ENCODE measurements at regions not wholly inside any gene's neighbourhood (a gene's known extent, or its start where the extent isn't known, plus 50 kb on each side); places are given as distances from the start of the nearest gene placed in this dataset.

DNA sequence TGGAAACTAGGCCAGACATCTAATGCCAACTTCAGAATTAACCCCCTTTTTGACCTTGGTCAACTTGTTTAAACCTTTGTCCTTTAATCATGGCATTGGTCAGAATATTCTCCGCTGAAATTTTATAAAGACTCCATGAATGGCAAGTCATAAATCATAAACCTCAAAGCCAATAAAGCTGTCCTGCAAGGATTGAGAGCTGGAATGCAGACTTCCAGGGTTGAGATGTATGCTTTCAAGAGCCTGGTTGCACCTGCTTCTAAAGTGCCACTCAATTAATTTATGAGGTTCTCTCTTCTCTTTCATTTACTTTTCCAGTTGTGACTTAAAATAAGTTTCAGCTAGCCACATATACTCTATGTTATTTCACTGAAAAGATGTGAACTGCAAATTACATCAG is 136.2 kb upstream of the HCCS start:
- TF ChIP-seq, protein P1, sequence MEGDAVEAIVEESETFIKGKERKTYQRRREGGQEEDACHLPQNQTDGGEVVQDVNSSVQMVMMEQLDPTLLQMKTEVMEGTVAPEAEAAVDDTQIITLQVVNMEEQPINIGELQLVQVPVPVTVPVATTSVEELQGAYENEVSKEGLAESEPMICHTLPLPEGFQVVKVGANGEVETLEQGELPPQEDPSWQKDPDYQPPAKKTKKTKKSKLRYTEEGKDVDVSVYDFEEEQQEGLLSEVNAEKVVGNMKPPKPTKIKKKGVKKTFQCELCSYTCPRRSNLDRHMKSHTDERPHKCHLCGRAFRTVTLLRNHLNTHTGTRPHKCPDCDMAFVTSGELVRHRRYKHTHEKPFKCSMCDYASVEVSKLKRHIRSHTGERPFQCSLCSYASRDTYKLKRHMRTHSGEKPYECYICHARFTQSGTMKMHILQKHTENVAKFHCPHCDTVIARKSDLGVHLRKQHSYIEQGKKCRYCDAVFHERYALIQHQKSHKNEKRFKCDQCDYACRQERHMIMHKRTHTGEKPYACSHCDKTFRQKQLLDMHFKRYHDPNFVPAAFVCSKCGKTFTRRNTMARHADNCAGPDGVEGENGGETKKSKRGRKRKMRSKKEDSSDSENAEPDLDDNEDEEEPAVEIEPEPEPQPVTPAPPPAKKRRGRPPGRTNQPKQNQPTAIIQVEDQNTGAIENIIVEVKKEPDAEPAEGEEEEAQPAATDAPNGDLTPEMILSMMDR (IDR thresholded peaks at IDR 0.05; ENCODE audit: low read length), result no peak
- no peak for TF ChIP-seq EZH2 (optimal IDR thresholded peaks at IDR 0.05; ENCODE audit: low read depth, low read length)
